AG10803 (cell line): ENCODE measurements at regions not wholly inside any gene's neighbourhood (a gene's known extent, or its start where the extent isn't known, plus 50 kb on each side); places are given as distances from the start of the nearest gene placed in this dataset.
A peak's percentile ranks its signal among the peaks of the same experiment; 100 is the strongest.

ENCODE experiments used
- DNase-seq: peaks from one replicate; pipeline ENCODE4 v3.0.0; 2010; ENCODE audit warnings: low read depth
- H3K4me3 ChIP-seq: 2 replicates; pipeline ENCODE4 v1.5.1; 2011; ENCODE audit warnings: mild to moderate bottlenecking, low read length, control low read depth
- CTCF ChIP-seq: conservative IDR thresholded peaks from 2 replicates; pipeline ENCODE4 v1.5.1; 2011; ENCODE audit warnings: mild to moderate bottlenecking, low read length, control low read depth, inconsistent platforms

- H3K4me3 ChIP-seq = no peak overlapping the region
- no peak for DNase-seq
- TF ChIP-seq CTCF = no peak
These were observed 480.3 kb upstream of the TNP1 start for GRCh38 chr2:217340176-217340575.

- no peak overlapping the region for H3K4me3 ChIP-seq
- no peak for TF ChIP-seq CTCF
- DNase-seq = no peak
These were observed 479.9 kb upstream of the TNP1 start for GRCh38 chr2:217339753-217340152.

GRCh38 chr2:217338306-217338916 lies 478.5 kb upstream of the TNP1 start:
- H3K4me3 ChIP-seq = no peak overlapping the region
- TF ChIP-seq CTCF = no peak
- DNase-seq = peak; percentile 97

- TF ChIP-seq CTCF = no peak
- DNase-seq = peak; percentile 8
- no peak overlapping the region for H3K4me3 ChIP-seq
These were observed 477.9 kb upstream of the TNP1 start for GRCh38 chr2:217337771-217338170.

- H3K4me3 ChIP-seq = no peak overlapping the region
- no peak for DNase-seq
- TF ChIP-seq CTCF = no peak
These were observed 476.8 kb upstream of the TNP1 start for GRCh38 chr2:217336694-217337093.

- H3K4me3 ChIP-seq = no peak overlapping the region
- no peak for DNase-seq
- no peak for TF ChIP-seq CTCF
These were observed 475.6 kb upstream of the TNP1 start for GRCh38 chr2:217335341-217335966.

GRCh38 chr2:217334561-217334960 lies 474.7 kb upstream of the TNP1 start:
- H3K4me3 ChIP-seq = no peak overlapping the region
- no peak for TF ChIP-seq CTCF
- no peak for DNase-seq
